Kidney tubule cell (primary cell): ENCODE measurements at regions not wholly inside any gene's neighbourhood (a gene's known extent, or its start where the extent isn't known, plus 50 kb on each side); places are given as distances from the start of the nearest gene placed in this dataset.
"Not testable (repeated sequence)": the region's sequence is repeated elsewhere in the genome, so short reads cannot be mapped to it uniquely, and the experiment has no call there.

Source experiments
- DNase-seq: peaks from one replicate; pipeline ENCODE4 v3.0.0-alpha.2; 2018; ENCODE audit warnings: low spot score

DNA sequence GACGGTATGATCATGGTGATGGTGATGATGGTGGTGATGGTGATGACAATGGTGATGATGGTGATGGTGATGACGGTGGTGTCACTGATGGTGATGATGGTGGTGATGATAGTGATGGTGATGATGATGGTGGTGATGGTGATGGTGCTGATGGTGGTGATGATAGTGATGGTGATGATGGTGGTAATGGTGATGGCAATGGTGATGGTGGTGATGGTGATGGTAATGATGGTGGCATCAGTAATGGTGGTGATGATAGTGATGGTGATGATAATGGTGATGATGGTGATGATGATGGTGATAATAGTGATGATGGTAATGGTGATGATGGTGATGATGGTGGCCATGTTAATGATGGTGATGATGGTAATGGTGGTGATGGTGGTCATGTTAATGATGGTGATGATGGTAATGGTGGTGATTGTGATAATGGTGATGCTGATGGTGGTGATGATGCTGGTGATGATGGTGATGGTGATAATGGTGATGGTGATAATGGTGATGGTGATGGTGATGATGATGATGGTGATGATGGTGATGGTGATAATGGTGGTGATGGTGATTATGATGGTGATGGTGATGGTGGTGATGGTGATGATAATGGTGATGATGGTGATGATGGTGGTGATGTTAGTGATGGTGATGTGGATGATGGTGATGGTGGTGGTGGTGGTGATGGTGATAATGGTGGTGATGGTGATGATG, 107.2 kb downstream of the C16orf95 start:
- DNase-seq, result no peak

DNA sequence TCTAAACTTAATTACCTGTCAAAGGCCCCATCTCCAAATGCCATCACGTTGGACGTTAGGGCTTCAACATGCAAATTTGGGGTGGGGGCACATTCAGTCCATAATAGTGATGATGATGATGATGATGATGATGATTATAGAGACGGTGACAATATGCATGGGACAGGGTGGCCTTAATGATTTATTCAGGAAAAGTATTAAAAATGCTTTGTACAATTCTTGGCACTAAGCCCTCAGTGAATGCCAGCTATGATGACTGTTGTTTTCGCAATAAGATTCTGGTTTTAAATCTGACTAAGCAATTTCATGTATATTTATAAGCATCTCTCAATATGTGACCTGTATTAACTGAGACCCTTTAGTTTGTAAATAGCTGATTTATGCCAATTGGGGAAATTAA, 106.3 kb downstream of the C16orf95 start:
- DNase-seq, result no peak

DNA sequence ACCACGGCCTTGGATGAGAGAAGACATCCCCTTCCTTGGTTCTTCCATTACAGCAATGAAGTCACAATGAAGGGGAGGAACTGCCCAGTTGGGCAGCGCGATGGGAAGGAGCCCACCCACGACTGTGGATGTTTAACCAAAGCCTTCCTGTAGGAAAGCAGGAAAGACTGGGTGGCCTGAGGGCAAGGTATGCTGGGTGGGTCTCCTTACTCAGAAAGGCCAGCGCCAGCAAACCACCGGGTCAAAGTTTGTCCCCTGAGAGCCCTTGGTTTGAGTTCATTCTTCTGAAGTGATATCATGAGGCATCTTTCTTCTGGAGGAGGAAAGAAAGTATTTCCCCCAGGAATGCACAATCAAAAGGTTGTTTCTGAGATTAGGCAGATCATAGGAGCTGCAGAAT, 105.2 kb downstream of the C16orf95 start:
- DNase-seq, result no peak

DNA sequence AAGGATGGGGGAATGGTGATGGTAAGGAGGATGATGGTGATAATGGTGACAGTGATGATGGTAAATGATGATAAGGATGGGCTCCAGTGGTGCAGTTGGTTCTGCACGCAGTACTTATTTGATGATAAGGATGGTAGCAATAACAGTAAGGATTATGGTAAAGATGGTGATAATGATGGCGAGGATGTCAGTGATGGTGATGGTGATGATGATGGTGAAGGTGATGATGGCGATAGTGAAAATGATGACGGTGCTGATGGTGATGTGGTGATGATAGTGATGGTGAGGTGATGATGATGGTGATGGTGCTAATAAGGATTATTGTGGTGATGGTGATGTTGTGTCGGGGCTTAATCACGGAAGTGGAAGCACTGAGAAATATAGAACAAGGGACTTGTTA, 103.7 kb downstream of the C16orf95 start:
- no peak for DNase-seq

DNA sequence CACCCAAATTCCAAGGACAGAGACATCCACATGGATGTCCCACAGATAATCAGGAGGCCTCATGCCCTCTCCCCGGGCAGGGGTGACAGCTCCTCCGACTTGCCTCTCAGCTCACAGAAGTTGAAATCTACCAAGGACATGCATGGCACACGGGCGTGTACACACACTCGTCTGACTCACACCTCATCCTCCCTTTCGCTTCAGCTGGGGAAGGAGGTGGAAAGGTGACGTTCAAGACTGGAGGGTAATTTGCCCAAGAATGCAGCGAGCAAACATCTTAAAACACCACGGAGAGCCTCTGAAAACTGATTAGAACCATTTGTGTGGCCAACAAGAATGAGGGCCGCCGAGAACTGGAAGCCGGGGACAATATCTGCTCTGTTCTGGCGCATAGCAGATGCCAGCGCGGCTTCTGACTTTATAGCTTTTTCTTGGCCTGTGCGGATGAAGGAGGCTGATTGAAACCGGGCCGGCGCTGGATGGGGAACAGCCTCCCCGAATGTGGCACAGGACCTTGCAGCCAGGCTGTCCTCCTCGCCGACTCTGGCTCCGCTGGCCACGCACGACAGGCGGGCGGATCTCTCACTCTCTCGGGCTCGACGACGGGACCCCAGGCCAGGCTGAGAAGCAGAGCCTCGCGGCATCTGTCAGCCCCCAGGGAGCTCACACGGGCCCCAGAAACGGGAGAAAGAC, 100.9 kb downstream of the C16orf95 start:
- DNase-seq, result no peak

DNA sequence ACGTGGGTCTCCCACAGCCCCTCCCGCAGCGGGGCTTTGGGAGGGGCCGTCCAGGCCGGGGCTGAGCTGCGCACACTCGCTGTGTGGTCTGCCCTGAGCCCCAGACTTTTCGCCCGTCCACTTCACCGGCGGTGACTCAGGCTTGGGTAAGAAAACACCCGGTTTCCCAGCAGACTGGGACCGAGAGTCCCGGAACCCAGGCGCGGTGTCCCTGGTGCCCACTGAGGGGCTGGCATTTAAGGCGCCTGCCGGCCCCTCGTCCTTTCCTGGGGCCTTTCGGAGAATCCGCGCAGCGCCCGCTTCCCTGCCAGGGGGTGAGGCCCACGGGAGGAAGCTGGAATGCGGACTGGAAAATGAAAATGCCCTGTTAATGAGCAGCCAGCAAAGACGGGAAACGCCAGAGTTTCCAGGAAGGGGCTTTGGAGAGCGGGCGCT, 100.3 kb downstream of the C16orf95 start:
- DNase-seq, result no peak

DNA sequence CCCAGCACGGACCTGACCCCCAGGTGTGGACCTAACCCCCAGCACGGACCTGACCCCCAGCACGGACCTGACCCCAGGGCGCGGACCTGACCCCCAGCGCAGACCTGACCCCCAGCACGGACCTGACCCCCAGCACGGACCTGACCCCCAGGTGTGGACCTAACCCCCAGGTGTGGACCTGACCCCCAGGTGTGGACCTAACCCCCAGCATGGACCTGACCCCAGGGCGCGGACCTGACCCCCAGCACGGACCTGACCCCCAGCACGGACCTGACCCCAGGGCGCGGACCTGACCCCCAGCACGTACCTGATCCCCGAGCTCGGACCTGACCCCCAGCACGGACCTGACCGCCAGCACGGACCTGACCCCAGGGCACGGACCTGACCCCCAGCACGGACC, 99.4 kb downstream of the C16orf95 start:
- not testable (repeated sequence) for DNase-seq

DNA sequence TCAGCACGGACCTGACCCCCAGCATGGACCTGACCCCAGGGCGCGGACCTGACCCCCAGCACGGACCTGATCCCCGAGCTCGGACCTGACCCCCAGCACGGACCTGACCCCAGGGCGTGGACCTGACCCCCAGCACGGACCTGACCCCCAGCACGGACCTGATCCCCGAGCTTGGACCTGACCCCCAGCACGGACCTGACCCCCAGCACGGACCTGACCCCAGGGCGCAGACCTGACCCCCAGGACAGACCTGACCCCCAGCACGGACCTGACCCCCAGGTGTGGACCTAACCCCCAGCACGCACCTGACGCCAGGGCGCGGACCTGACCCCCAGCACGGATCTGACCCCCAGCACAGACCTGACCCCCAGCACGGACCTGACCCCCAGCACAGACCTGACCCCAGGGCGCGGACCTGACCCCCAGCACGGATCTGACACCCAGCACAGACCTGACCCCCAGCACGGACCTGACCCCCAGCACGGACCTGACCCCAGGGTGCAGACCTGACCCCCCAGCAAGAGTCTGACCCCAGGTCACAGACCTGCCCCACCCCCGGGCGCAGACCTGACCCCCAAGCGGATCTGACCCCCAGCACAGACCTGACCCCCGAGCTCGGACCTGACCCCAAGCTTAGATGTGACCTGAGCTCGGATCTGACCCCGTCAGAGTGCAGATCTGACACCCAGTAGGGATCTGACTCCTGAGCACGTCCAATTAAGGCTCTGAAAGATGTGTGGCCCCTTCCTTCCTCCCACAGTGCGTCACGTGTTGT, 98.7 kb downstream of the C16orf95 start:
- no peak for DNase-seq

DNA sequence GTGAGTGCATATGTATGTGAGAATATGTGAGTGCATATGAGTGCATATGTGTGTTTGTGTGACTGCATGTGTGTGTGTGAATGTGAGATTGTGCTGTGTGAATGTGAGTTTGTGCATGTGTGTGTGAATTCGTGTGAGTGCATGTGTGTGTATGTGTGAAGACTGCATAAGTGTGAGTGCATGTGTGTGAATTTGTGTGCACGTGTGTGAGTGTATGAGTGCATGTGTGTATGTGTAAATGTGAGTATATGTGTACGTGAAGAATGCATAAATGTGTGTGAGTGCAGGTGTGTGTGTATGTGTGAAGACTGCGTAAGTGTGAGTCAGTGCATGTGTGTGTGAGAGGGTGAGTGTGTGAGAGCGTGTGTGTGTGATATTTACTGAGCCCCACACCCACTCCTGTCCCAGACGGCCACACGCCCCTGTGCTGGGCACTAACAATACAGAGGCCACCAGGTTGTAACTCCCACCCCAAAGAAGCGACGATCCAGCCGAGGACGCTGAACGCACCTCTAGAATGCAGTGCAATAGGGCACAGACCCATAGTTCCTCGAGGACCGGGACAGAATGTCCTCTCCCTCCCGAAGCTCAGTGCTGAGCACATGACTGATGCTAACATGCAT, 97.8 kb downstream of the C16orf95 start:
- DNase-seq, result no peak

DNA sequence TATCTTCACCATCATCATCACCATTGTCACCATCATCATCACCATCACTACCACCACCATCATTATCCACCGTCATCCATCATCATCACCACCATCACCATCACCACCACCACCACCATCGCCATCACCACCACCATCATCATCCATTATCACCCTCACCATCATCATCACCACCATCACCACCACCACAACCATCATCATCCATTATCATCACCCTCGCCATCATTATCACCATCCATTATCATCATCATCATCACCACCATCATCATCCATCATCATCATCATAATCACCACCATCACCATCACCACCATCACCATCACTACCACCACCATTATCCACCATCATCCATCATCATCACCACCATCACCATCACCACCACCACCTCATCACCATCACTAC, 95.6 kb downstream of the C16orf95 start:
- DNase-seq, result no peak

DNA sequence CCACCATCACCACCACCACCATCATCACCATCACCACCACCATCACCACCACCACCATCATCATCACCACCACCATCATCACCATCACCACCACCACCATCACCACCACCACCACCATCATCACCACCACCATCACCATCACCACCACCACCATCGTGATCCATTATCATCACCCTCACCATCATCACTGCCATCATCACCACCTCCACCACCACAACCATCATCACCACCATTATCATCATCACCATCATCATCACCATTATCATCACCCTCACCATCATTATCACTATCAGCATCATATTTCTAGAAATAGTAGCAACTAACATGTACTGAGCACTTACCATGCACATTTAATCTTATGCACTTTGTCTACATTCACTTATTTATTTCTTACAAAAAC, 94.9 kb downstream of the C16orf95 start:
- DNase-seq, result no peak

DNA sequence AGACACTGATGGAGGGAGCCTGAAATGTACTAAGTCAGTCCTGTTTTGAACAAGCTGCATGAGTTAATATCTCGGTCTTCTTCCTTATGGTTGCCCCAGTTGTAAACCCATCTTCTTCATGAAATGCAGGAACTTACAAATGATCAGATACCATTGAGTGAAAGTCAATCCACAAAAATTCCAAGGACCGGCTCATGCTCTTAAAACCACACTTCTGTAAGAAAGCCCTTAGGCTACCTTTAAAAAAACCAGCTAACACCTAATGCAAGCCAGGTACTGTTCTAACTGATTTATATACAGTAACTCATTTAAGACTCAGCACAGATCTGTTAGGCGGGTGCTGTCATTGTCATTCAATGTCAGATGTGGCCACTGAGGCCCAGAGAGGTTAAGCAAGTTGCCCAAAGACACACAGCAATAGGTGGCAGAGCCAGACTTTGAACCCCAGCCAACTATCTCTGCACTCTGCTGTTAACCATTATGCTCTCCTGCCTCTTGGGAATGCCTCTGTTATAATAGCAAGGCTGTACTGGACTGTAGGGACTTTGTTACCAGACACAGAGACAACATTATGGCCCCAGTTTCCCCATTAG, 93.4 kb downstream of the C16orf95 start:
- no peak for DNase-seq

DNA sequence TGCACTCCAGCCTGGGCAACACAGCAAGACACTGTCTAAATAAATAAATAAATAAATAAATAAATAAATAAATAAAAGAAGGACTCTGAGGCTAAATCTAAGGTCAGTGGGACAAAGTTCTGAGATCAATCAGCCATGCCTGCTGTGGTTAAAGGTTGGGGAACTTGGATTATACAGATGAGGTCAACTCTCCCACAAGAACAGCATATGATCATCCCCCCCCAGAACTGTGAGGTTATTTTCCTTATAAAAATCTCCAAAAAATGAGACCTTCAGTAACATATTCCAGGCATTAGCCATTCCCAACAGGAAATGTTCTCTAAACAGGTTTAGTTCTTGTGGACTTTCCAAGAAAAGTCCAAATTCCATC, 90.3 kb downstream of the C16orf95 start:
- DNase-seq, result no peak

DNA sequence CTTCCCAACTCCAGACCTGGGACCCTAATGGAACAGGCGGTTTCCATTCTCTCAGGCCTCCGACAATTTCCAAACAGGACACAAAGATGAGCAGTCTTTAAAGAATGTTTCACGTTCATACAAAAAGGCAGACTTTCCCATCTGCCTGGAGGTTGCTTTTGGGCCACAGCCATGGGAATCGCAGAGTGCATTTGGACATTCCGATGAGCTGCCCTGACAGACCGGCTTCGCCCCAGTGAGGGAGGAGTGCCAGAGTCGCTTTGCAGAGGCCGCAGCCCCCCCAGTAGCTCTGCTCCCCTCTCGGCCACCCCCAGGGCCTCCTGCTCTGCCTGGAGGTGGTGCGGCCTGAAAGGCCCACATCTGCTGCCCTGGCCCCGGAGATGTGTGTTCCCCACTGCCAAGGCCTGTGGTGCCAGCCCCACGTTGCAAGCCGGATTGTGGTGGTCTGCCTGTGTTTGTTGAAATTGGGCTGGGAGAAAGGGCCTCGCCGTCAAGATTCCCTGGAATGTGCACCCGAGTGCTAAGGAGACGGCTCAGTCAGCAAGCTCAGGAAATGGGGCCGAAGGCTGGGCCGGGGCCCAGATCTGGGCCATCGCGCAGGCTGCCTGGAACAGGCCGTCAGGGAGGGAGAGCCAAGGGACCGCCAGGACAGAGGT, 89.8 kb downstream of the C16orf95 start:
- DNase-seq, result no peak

DNA sequence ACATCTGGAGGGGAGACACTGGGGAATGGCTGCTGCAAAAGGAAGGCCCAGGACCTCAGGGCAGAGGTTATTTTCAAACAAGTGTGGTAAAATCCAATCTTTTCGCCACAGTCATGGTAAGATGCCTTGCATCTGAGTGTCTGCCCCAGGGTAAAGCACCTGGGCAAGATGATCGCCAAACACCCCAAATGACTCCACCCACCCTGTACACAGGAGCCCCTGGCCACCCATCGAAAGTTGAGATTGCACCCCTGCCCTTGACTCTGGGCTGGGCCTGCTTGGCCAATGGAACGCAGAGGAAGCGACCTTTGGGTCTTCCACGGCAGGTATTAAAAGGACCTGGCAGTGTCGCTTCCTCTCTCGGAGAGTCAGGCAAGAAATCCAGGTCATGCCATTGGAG, 88.8 kb downstream of the C16orf95 start:
- no peak for DNase-seq

DNA sequence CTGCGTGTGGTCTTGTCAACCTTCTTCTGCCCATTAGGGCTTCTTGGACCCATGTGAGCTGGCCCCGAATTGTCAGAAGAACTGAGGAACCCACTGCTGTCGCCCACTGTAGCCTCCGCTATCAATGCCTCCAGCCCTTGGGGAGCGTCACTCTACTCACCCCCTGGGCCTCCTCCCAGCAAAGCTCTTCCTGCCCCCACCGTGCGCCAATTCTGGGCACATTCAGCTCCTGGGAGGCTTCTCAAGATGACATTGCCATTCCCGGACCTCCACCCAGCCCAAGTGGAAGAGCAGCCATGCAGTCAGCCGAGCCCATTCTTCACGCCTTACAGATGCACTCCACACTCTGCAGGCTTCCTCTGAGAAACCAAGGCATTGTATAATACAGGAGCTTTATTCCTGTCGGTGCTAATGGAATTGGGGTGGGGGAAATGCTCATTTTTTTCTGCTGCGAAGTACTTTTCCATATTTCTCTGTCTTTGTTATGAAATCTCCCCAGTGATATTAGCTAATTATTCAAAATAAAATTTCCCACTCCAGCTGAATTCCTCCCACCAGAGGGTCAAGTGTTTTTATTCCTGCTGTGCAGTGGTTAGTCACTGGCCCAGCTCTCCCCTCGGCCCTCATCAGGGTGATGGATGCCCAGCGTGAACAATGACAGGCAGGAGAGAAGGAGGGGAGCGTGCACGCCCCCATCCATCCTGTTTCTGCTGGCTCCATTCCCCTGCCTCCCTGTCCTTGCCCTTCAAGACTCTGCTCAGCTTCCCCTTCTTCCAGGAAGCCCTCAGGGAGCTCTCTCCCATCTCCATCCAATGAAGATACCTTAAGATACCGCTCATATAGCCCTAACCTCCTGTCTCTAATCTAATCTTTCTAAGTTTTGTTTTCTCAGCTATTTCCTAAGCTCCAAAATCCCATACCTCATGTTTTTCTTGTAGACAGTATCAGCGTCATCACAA, 87.7 kb downstream of the C16orf95 start:
- DNase-seq, result no peak

DNA sequence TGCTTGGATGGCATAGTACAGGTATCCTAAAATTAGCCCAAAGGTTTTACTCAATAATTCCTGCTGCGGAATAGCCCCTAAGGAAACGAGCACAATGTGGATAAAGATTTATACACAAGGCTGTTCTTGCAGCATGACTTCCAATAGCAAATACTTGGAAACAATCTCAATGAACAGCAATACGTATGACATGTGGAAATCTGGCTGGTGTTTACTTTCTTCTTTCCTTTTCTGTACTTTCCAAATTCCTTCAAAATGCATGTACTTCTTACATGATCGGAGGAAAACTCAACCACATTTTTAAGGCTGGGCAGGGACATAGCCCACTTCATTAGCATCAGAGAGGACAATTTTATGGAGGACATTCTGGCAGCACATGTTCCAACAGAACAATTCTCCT, 86.6 kb downstream of the C16orf95 start:
- no peak for DNase-seq

DNA sequence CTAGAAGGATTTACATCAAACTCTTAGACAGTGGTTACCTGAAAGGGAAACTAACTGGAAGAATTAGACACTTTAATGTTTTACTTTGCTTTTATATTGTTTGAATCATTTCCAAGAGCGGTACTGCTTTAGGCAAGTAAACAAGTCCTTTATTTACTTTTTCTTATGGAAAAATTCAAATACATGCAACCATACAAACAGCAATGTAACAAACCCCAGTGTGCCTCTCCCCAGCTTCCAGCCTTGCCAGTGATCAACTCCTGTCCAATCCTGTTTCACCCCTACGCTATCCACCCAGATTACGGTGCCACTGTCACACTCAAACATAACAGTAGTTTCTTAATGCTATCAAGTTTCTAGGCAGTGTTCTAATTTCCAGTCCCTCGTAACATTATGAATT, 85.9 kb downstream of the C16orf95 start:
- no peak for DNase-seq

DNA sequence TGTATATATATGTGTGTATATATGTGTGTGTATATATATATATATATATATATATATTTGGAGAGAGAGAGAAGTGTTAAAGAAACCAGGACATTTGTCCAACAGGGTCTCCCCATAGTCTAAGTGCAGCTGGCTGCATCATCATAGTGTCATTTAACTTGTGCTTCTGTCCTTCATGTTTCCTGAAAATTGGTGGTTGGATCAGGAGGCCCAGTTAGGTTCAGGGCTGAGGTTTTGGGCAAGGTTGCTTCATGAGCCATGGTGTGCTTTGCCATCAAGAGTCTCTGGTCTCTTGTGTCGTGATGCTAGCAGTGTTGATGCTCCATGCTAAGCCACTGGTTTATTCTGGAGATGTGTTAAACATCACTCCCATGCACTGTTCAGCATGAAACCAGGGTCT, 85.3 kb downstream of the C16orf95 start:
- no peak for DNase-seq

DNA sequence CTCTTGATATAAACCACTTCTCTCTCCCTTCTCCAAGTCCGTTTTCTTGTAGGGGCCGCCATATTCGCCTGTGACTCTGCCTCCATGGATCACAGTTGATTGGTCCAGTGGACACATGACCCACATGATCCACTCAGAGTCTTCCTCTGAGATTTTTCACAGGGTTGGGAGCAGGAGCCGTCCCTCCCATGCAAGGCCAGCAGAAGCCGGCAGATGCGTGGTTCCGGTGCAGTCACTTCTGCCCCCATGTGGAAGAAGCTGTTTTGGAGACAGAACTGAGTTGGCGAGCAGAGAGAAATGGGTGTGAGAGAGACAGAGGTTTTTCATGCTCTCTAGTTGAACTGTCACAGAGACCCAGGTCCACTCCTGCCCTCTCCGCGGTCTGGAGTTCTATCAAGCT, 83.3 kb downstream of the C16orf95 start:
- no peak for DNase-seq

DNA sequence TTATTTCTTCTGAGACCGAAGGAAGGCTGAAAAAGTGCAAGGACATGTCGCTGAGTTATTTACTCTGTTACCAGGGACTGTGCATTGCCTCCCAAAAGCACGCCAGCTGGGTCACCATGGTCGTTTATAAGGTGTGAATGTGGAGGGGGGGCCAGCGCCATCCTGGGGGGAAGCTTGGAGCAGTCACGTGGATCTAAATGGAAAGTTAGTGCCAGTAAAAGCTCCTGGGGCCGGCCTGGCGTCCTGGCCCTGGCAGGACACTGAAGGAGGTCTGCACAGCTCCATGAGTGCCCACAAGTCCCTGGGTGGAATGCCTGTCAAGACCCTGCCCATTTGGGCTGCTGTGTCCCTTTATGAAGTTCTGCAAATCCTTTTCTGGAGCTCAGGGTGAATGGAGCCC, 82.6 kb downstream of the C16orf95 start:
- DNase-seq, result no peak
